DND-41 (cell line): ENCODE measurements at regions not wholly inside any gene's neighbourhood (a gene's known extent, or its start where the extent isn't known, plus 50 kb on each side); places are given as distances from the start of the nearest gene placed in this dataset.

Experiments
- CTCF ChIP-seq: IDR thresholded peaks from 2 replicates; pipeline ENCODE4 v1.5.1; 2012; ENCODE audit warnings: borderline replicate concordance, low read length, moderate library complexity, mild to moderate bottlenecking; ENCODE audit not compliant: poor library complexity, severe bottlenecking; ENCODE audit errors: extremely low read depth
- EZH2 ChIP-seq: IDR thresholded peaks from 3 replicates; pipeline ENCODE4 v1.6.1; 2012; ENCODE audit warnings: borderline replicate concordance, low read depth, mild to moderate bottlenecking, moderate library complexity, low read length, inconsistent platforms; ENCODE audit not compliant: severe bottlenecking

GRCh38 chr5:67858471-67859031, 357.0 kb upstream of the PIK3R1 start:
- TF ChIP-seq CTCF (no peak), EZH2 (no peak)
